SIG-M5 treated with dmso at 0.1 percent for 504 hours (cell line): ENCODE measurements at regions not wholly inside any gene's neighbourhood (a gene's known extent, or its start where the extent isn't known, plus 50 kb on each side); places are given as distances from the start of the nearest gene placed in this dataset.
A peak's percentile ranks its signal among the peaks of the same experiment; 100 is the strongest.

Experiments used
- DNase-seq: peaks from one replicate; lab custom pipeline; 2025; ENCODE audit not compliant: unreplicated experiment; lab: John Stamatoyannopoulos, UW

DNA sequence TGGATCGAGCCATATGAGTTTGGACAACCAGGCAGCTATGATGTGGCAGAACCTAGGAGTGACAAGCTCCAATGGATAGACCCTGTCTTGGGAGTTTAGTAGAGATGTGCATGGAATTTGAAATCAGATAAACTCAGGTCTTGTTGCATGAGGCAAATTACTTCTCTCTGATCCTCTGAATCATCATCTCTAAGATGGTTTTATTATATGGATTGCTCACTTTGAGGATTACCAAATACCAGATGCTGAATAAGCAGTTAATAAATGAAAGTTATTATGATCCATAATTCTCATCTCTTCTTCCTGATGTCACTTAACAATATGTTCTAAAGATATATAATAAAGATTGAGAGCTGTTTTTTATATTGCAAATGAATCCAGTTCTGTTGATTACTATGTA is 622.2 kb downstream of the NTRK3 start:
- DNase-seq = no peak

DNA sequence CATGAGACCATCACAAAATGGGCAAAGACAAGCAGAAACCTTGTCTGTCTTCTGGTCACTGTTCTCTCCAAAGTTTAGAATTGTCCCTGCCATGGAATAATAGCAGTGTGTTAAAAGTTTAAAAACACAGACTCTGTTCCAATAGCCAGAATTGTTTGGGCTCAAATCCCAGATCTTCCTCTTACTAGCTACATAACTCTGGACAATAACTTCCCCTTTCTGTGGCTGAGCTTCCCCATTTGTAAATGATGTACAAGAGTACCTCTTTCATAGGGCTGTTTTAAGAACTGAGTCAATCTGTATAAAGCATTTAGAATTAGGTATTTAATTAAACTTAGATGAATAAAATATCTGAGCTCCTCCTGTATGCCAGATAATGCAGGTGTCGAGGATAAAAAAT is 623.0 kb downstream of the NTRK3 start:
- peak; percentile 15 for DNase-seq

DNA sequence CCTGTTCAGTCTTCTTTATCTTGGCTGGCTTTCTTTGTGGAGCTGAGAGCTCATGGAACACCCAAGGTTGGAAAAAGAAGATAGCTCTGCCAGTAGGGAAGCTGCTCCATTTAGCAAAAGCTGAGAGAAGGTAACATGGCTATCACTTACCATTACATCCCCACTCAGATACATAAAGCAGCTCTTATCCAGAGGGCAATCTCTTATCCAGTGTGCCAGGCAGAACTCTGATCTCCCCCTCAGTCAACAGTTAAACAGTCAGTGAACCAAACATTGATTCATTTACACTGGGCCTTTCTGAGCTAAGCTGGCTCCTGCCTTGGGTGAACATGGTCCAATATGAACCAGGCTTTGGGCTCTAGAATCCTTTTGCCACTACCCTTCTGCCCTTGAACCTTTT is 624.2 kb downstream of the NTRK3 start:
- DNase-seq = no peak

DNA sequence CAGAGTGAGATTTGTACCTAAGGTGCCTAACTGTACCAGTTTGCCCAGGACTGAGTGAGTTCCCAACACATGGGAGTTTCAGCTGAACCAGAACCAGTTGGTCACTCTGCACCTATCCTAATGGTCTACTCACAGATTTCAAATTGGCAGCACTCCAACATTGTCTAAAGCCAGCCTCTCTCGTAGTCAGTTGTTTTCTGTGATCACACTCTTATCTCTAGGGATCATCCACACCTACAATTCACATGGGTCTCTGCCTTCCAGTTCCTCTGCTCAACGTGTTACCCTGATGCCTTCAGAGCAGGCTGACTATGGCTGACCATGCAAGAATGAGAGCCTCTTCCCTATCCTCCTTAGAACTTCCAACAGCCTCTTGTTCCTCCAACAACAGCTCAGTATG is 624.8 kb downstream of the NTRK3 start:
- no peak for DNase-seq

DNA sequence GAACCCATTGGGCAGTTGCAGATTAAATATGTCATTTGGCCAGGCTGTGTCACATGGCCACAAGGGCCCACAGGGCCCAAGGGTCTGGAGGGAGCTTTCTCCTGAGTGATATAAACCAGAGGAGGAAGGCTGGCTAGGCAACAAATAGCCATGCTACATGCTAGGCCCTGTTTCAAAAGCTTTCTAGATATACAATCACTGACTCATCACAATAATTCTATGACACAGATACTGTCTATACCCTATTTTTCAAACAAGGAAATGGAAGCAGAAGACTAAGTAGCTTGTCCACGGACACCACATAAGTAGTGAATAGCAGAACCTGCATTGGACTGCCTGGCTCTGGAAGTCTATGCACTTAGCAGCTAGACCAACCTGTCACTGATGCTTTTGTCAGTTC is 625.4 kb downstream of the NTRK3 start:
- no peak for DNase-seq

DNA sequence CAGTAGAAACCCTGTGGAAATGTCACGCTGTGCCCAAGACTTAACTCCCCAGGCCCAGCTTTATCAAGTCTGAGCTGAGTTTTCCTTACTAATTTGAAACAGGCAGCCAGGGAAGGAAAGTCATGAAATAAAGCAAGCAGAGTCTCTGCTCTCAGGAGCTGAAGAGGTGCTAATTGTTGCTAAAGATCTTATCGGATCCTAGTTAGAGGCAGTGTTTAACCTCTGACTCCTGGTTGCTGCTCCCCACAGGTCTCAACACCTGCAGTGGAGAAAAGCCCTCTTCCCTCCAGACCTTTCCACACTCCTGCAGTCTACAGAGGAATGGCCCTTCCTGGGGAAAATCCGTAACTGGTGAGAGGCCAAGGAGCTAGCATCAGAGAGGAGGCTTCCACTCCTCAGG is 628.2 kb downstream of the NTRK3 start:
- DNase-seq = no peak

DNA sequence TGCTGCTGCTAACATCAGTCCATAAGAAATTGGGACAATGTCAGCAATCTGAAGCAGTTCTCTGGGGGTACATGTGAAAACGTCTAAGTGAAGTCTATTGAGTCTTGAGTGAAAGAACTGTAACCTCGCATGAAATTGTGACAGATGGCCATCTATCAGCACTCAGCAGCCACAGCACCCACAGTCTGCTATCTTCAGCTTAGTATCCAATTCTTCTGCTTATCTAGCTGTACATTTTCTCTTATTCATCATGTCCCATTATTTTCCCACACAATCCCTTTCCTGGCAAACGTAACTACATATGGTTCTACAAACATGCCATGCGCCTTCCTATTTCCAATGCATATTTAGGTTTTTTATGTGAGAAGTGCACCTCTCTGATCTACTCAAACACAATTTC is 629.7 kb downstream of the NTRK3 start:
- DNase-seq = no peak

DNA sequence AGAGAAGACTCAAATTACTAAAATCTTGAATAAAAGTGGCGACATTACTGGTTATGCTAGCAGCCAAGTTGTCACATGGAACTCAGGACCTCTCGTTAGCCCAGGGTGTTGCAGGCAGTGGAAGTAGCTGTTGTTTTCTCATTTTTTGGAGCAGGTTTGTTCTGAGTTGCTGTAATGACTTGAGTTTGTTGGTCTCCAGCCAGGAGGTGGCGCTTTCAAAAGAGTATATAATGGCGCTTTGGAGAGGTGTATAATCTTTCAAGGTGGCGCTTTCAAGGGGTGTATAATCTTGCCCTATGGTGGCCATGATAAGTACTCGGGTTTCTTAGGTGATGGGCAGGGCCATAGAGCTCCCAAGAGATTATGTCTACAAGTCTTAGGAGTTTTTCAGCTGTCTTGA is 632.7 kb downstream of the NTRK3 start:
- no peak for DNase-seq

DNA sequence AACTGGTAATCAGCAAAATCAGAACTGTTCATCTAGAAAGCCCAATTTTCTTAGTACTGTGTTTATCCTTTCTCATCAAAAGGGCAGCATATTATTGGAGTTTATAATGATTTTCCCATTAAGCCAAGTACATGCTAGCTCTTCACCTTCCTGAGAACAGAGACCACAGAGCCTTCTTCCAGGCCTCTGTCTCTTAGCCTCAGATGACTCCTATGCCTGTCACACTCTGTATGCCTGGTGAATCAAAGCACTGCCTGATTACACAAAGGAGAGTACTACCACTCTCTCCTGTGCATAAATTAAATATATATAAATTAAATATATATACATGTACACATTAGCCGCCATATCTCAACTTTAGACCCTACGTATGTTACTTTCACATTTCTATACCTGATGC is 636.1 kb downstream of the NTRK3 start:
- no peak for DNase-seq

DNA sequence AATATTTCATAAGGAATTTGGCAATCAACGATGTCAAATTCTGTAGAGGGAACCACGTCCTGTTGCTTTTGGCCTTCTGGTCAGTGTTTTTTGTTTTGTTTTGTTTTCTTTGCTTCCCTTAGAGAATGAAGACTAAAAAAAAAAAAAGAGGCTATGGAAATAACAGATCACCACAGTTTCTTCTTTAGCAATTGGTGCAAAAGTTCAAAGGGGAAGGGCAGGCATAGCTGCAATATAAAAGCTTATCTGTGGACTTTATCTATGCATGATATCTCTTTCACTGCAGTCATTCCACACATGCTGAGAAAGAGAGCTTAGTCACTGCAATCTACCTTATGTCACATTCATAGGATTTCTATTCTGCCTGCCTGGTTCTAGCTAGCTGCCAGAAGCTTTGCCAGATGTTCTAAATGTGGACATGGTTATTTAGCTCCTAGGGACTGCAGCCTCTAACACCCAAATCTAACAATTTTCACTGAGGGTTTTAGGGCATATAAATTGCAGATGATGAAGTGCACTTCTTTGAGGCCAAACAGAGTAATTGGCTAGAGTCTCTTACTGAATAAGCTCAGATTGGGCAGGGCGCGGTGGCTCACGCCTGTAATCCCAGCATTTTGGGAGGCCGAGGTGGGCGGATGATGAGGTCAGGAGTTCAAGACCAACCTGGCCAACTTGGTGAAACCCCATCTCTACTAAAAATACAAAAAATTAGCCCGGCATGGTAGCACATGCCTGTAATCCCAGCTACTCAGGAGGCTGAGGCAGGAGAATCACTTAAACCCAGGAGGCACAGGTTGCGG is 637.2 kb downstream of the NTRK3 start:
- peak; percentile 2 for DNase-seq

DNA sequence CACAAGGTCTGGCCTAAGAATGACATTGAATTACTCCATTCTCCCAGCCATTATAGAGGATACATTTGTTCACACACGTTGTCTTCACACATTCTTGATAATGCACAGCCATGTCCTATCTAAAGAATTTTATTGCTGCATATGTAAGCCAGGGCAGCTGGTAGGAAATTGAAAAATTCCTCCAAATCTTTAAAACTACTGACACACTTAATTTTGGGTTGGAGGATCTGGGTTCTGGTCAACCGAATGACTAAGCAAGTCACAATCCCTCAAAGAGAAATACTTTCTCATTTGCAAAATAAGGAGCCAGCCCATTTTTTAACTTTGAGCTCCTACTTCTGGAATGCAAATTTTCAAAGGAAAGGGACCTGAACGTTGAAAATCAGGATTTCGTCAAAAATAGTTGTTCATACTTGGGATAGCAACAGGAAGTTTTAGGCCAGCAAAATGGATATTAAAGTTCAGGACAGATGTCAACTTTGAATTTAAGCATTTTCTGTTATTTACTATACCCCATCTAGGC is 638.3 kb downstream of the NTRK3 start:
- DNase-seq = no peak

DNA sequence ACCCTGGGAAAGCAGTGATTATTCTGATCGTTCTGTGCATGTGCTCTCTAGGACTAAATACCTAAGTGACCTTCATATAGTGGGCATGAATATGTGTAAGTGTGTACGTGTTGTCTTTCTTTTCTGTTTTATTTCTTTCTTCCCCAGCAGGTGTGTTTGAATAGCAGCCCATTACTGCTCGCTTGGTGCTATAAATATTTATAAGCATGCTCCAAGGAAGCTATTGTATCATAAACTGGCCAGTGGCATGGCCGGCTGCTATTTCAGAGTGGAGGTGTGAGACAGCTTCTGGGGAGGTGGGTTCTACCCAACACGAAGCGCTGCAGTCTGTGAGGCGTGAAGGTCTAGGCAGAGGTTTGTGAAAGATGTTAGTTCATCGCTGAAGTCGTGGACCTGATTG is 641.8 kb downstream of the NTRK3 start:
- DNase-seq = no peak

DNA sequence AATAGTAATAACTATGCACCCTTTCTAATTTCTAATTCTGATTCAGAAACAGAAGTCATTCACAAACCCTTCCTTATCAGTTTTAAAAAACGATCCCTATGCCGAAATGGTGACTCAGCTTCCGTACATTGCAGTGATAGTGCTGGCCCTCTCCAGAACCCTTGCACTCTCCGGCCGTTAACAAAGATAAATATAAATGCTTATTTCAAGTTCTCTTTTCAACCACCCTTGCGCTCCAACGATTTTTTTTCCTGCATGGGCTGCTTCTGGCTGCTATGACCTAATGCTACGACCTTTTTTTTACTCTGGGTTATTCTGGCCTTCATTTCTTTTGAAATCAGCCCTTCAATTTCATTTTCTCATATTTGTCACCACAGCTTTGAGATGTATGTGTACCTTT is 646.2 kb downstream of the NTRK3 start:
- no peak for DNase-seq

DNA sequence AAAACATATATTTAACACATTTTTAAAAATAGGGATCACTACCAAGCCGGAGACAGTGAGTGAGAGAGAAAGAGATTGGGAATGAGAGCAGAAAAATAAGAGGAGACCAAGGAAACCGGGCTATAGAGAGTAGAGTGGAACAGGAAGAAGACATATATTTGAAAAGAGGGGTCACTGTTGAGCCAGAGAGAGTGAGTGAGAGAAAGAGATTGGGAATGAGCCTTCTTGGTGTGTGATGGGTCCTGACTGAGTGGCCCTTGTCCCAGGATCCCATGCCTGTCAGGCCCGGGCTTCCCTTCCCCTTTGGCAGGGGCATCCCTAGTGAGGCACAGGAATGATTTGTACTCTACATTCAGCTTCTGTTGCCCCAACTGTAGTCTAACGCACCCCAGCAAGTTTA is 646.6 kb downstream of the NTRK3 start:
- DNase-seq = no peak

DNA sequence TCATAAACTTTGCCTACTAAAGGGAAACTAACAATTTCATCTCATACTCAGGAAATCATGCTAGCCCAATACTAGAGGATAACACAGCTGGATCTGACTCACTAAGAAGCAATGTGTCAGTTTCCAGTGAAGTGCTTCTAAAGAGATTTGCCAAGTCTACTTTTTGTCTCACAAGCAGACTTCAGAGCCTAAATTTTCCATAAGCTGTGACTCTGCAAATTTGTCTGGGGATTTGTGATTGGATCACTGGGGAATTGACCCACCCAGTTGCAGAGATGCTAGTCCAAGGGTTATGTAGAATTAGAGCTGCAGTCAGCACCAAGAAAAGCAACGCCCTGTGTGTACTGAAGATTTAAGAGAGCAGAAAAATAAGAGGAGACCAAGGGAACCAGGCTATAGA is 647.1 kb downstream of the NTRK3 start:
- no peak for DNase-seq

DNA sequence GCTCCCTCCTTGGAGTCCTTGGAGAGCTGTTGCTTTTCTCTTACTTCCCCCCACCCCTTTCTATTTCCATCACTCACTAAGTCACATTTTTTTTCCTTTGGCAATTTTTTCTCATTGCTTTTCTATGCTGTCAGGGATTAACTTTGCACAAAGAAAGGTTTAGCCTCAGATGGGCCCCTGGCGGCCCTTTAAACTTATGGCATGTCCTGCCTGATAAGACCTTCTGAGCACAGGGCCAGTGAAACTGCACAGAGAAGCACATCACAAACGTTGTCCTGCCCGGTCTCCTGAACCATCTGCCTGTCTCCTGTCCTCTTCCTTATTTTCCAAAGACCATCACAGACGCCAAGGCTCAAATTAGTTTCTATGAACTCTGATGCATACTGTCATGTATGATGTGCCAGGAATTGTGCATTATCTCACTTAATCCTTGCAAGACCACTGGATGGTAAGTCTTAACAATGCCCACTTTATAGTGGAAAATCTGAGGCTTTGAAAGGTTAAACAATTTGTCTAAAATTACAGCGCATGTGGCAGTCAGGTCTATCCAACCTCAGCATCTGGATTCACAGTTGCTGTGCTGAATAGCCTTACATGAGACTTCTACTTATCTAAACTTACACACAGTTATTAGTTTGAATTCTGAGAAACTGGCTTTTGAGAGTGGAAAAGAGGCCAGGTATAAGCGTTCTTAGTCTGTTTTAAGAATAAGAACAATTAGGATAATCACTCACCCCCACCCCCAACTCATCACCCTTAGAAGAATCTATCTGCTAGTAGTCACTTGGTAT is 648.1 kb downstream of the NTRK3 start:
- no peak for DNase-seq

DNA sequence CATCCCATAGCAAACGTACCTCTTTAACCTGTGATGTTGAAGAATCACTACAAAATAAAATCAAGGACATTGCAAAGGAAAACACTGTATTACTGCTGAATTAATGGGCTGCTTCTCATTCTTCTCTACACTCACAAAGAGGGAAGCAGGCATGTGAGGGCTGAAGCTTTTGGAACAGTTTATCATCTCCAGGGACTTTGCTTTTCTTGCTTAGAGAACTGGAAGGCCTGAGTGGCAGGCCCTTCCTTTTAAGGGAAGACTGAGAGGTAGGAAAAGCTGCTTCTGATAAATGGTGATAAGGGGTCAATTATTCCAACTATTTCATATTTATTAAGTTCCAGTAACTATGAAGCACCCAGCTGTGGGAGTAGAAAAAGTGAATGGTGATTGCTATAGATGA is 649.6 kb downstream of the NTRK3 start:
- no peak for DNase-seq

DNA sequence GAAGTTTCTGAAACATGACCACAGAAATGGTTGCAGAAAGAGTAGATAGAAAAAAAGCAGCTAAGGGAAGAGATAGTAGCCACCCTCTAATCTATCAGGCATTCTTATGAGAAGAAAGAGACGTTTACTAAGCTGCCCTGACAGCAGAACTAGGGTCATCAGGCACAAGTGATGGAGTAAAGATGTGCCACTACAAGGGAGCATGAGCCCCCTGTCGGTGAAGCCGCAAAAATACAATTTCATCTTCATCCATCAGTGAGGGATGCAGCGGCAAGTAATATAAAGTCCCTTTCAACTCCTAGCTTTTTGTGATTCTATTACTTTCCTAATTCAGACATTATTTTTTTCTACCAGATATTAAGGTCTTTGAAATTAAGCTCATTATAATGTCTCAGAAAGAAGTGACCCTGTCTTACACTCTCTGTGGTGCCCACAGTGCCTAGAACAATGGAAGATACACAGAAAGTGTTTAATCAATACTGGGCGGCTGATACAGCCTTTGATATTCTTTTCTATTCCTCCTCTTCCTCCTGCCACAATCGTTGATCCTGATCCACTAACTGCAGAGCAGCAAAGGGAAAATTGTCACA is 651.6 kb downstream of the NTRK3 start:
- peak; percentile 4 for DNase-seq

DNA sequence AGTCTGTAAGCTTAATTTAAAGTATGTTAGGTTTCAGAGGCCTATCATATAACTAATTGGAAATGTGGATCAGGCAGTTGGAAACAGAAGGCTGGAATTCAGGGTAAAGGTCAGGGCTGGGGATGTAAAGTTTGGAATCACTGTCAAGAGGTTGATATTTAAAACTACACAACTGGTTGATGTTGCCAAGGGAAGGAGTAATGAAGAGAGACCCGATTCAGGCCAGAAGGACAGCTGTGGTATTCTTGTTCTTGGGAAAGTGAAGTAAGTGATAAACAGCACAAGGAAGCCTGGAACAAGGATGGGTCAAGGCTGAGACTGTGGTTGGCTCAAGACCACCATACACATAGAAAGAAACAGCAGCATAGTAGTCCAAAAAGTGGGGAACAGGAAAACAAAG is 654.2 kb downstream of the NTRK3 start:
- no peak for DNase-seq

DNA sequence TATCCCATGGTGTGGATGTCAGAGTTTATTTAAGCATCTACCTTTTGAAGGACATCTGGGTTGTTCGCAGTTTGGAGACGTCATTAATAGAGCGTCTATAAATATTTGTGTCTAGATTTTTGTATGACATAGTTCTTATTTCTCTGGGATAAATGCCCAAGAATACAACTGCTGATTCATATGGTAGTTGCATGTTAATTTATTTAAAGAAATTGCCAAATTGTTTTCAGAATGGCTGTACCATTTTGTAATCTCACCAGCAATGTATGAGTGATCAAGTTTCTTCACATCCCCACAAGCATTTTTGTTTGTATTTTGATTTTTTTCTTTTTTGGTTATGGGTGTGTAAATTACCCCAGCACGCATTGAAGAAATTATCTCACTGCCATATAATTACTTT is 656.9 kb downstream of the NTRK3 start:
- DNase-seq = no peak

DNA sequence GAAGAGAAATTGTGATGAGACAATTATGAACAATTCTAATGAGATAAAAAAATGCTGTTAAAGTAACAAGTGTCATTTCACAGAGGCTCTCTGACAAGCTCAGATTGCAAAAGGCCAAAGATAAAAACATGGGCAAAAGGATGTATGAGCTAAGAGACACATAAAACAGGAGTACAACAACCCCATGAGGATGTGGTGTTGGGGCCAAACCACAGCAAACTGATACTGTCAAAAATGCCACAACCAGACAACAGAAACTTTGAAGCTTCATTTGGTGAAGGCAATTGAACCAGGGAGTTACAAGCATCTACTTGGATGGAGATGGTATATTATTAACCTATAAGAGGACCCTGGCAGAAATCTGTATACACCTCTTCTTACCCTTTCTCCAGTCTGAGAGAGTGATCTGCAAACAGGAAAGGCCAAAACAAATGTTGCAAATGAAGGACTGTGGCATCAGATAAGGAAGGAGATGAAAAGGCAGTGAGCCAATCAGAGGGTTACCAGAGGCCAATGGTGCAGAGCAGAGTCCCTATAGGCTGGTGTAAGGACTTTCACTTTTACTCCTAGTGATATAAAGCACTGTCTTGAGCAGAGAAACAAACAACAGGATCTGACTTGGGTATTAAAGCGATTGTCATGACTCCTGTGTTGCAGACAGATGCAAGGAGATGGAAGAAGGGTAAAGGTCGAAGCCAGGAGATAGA is 659.0 kb downstream of the NTRK3 start:
- DNase-seq = no peak
